ENCODE measurements at regions not wholly inside any gene's neighbourhood (a gene's known extent, or its start where the extent isn't known, plus 50 kb on each side); places are given as distances from the start of the nearest gene placed in this dataset.
A peak's percentile ranks its signal among the peaks of the same experiment; 100 is the strongest.

DNA sequence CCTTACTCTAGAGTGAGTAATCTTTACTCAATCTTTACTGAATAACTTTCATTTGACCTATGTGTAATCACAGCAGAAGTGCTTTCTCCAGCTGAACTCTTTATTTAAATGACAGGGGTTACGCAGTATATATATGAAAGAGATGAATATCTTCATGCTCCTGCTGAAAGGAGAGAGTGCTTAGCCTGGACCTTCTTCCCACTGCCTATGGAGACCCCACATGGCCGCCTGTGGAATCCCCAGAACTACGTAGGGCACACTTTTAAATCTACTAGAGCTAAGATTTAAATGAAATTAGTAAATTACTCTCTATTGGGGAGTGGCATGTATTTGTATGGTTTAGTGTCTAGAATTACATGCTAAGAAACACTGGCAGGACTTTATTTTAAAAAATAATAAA is 391.2 kb downstream of the ANKRD50 start:
- DNase-seq (ENCODE audit: extremely low spot score, unreplicated experiment): no peak
- Mint-ChIP-seq H3K36me3 (no peaks in the 10 kb centered on the region), H3K4me3 (no peak overlapping the region), H3K4me1 (ENCODE audit: unreplicated experiment) (peaks cover 3% of the 10 kb centered on the region), H3K27ac (no peak overlapping the region), H3K9me3 (no peaks in the 10 kb centered on the region), H3K27me3 (no peaks in the 10 kb centered on the region)
- TF ChIP-seq, protein P1, sequence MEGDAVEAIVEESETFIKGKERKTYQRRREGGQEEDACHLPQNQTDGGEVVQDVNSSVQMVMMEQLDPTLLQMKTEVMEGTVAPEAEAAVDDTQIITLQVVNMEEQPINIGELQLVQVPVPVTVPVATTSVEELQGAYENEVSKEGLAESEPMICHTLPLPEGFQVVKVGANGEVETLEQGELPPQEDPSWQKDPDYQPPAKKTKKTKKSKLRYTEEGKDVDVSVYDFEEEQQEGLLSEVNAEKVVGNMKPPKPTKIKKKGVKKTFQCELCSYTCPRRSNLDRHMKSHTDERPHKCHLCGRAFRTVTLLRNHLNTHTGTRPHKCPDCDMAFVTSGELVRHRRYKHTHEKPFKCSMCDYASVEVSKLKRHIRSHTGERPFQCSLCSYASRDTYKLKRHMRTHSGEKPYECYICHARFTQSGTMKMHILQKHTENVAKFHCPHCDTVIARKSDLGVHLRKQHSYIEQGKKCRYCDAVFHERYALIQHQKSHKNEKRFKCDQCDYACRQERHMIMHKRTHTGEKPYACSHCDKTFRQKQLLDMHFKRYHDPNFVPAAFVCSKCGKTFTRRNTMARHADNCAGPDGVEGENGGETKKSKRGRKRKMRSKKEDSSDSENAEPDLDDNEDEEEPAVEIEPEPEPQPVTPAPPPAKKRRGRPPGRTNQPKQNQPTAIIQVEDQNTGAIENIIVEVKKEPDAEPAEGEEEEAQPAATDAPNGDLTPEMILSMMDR (conservative IDR thresholded peaks at IDR 0.05): no peak

DNA sequence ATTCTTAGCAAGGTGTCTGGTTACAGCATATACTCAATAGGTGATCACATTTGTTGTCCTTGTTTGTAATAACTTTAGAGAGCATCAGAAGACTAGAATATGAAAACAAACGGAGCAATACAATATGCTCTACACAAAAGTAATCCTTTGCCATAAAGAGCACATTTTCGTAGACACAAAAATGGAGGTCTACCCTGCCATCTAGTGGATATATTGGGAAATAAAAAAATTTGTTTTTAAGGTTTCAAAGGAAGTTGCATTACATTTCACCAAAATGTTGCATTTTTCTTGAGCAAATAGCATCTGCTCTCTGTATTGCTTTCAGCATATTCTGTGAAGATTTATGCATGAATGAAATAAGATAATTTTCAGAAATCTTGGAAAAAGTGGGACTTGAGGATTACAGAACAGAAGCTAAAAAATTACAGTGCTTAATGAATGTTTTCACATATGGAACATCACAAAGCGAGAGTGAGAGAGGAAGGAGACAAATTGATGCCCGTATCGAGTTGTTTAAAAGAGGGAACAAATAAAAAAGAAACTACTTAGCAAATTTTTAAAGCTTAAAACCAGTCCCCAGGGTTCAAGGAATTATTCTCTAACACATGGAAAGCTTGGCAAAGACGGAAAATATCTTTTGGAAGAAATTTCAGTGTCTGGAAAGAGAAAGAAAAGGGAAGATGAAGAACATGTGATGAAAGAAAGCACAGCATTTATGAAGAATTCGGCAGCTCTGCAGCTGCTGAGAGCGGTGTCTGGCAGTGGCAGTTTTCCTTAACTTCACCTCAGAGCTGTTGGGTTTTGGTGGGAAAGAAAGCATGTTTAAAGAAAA is 390.1 kb downstream of the ANKRD50 start:
- Mint-ChIP-seq H3K36me3 (no peaks in the 10 kb centered on the region), H3K4me1 (ENCODE audit: unreplicated experiment) (peaks cover 3% of the 10 kb centered on the region), H3K27ac (no peak overlapping the region), H3K9me3 (no peaks in the 10 kb centered on the region), H3K27me3 (no peaks in the 10 kb centered on the region), H3K4me3 (no peak overlapping the region)
- DNase-seq (ENCODE audit: extremely low spot score, unreplicated experiment): no peak
- TF ChIP-seq, protein P1 (conservative IDR thresholded peaks at IDR 0.05): peak; percentile 83

DNA sequence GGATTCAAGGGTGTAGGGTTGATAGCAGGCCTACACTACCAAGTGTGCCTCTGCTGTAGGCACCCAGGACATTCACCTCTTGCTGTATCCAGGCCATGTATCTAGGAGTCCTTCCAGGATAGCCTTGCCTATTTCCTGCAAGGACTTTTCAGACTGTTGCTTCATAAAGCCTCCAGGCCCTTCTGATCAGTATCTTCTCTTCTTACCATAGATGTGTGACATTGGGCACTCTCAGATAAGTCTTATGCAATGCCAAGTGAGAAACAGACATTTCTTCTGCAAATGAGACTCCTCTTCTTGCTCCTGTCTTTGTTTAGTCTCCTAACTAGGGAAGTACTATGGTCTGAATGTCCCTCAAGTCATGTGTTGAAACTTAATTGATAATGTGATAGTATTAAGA is 386.8 kb downstream of the ANKRD50 start:
- H3K4me1 Mint-ChIP-seq (ENCODE audit: unreplicated experiment): peaks cover 26% of the 10 kb centered on the region
- TF ChIP-seq, protein P1 (conservative IDR thresholded peaks at IDR 0.05): no peak
- no peaks in the 10 kb centered on the region for H3K9me3 Mint-ChIP-seq
- no peaks in the 10 kb centered on the region for H3K27me3 Mint-ChIP-seq
- DNase-seq (ENCODE audit: extremely low spot score, unreplicated experiment): no peak
- H3K27ac Mint-ChIP-seq: no peak overlapping the region
- no peaks in the 10 kb centered on the region for H3K36me3 Mint-ChIP-seq
- H3K4me3 Mint-ChIP-seq: no peak overlapping the region

DNA sequence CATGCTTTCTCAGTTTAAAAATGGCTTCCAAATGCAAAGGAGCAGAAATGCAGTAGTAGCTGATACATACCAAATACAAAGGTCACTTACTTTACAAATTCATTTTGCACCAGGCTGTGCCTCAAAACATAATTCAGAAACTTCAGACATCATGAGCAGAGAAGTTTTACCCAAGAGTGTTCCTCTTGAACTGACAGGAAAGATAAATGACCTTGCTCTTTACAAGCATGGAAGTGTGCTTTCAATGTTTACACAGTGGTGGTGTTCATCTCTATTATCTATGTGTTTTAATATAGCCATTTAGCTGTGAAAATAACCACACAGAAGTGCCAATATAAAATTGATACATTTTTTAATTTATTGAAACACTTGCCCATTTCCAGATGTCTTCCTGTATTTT is 383.4 kb downstream of the ANKRD50 start:
- no peak overlapping the region for H3K4me3 Mint-ChIP-seq
- peaks cover 25% of the 10 kb centered on the region for H3K4me1 Mint-ChIP-seq (ENCODE audit: unreplicated experiment)
- H3K36me3 Mint-ChIP-seq: no peaks in the 10 kb centered on the region
- TF ChIP-seq, protein P1 (conservative IDR thresholded peaks at IDR 0.05): no peak
- DNase-seq (ENCODE audit: extremely low spot score, unreplicated experiment): no peak
- no peak overlapping the region for H3K27ac Mint-ChIP-seq
- no peaks in the 10 kb centered on the region for H3K9me3 Mint-ChIP-seq
- no peaks in the 10 kb centered on the region for H3K27me3 Mint-ChIP-seq

DNA sequence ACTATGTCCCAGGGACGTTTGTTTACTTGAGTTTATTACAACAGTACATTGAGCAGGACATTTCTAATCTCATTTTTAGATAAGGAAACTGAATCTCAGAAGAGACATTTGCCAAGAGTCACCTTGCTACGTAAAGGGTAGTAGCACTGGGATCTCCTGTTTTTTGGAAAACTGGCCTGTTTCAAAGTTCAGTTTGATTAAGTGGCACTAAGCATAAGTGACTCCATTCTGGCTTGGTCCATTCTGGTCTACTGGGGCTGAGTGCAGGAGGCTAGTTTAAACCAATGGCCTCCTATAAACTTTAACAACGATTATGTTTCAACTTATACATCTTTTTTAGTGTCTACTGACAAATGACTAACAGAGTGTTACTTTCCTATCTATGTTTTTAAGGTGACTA is 382.5 kb downstream of the ANKRD50 start:
- no peaks in the 10 kb centered on the region for H3K36me3 Mint-ChIP-seq
- no peak overlapping the region for H3K27ac Mint-ChIP-seq
- DNase-seq (ENCODE audit: extremely low spot score, unreplicated experiment): no peak

More for the DNA sequence above, 382.5 kb downstream of the ANKRD50 start:
- TF ChIP-seq, protein P1 (conservative IDR thresholded peaks at IDR 0.05): no peak
- Mint-ChIP-seq H3K4me3 (no peak overlapping the region), H3K9me3 (no peaks in the 10 kb centered on the region), H3K27me3 (no peaks in the 10 kb centered on the region), H3K4me1 (ENCODE audit: unreplicated experiment) (peaks cover 27% of the 10 kb centered on the region)
